Inferior parietal cortex (tissue), 1 donor: ENCODE measurements at regions not wholly inside any gene's neighbourhood (a gene's known extent, or its start where the extent isn't known, plus 50 kb on each side); places are given as distances from the start of the nearest gene placed in this dataset.
A peak's percentile ranks its signal among the peaks of the same experiment; 100 is the strongest.

Experiments used
- DNase-seq: peaks from one replicate; pipeline ENCODE4 v3.0.0-alpha.2; 2016; ENCODE audit errors: extremely low spot score

GRCh38 chr1:79633456-79633855, 626.9 kb upstream of the ADGRL4 start:
- DNase-seq, result no peak

- no peak for DNase-seq
Observed at GRCh38 chr1:79629414-79629813, 622.9 kb upstream of the ADGRL4 start.

- no peak for DNase-seq
Observed at GRCh38 chr1:79617777-79618176, 611.2 kb upstream of the ADGRL4 start.

GRCh38 chr1:79614762-79615161, 608.2 kb upstream of the ADGRL4 start:
- no peak for DNase-seq

- no peak for DNase-seq
Observed at GRCh38 chr1:79614106-79614505, 607.6 kb upstream of the ADGRL4 start.

- DNase-seq, result no peak
Observed at GRCh38 chr1:79613046-79613445, 606.5 kb upstream of the ADGRL4 start.

GRCh38 chr1:79604490-79605198, 598.1 kb upstream of the ADGRL4 start:
- no peak for DNase-seq

- DNase-seq, result no peak
Observed at GRCh38 chr1:79603843-79604242, 597.3 kb upstream of the ADGRL4 start.

- DNase-seq, result no peak
Observed at GRCh38 chr1:79599257-79599656, 592.7 kb upstream of the ADGRL4 start.

- no peak for DNase-seq
Observed at GRCh38 chr1:79595931-79596330, 589.4 kb upstream of the ADGRL4 start.

- no peak for DNase-seq
Observed at GRCh38 chr1:79594121-79594698, 587.7 kb upstream of the ADGRL4 start.

GRCh38 chr1:79592707-79593106, 586.2 kb upstream of the ADGRL4 start:
- DNase-seq, result no peak

- no peak for DNase-seq
Observed at GRCh38 chr1:79588719-79589118, 582.2 kb upstream of the ADGRL4 start.

- no peak for DNase-seq
Observed at GRCh38 chr1:79587229-79587628, 580.7 kb upstream of the ADGRL4 start.

- DNase-seq, result no peak
Observed at GRCh38 chr1:79585801-79586200, 579.3 kb upstream of the ADGRL4 start.

- no peak for DNase-seq
Observed at GRCh38 chr1:79575424-79575823, 568.9 kb upstream of the ADGRL4 start.

- DNase-seq, result peak; percentile 47
Observed at GRCh38 chr1:79568411-79568810, 561.9 kb upstream of the ADGRL4 start.

GRCh38 chr1:79561521-79561978, 555.0 kb upstream of the ADGRL4 start:
- no peak for DNase-seq

- no peak for DNase-seq
Observed at GRCh38 chr1:79556189-79556588, 549.7 kb upstream of the ADGRL4 start.

- DNase-seq, result no peak
Observed at GRCh38 chr1:79554688-79555087, 548.2 kb upstream of the ADGRL4 start.

GRCh38 chr1:79551321-79551720, 544.8 kb upstream of the ADGRL4 start:
- no peak for DNase-seq

GRCh38 chr1:79550402-79550801, 543.9 kb upstream of the ADGRL4 start:
- no peak for DNase-seq

GRCh38 chr1:79549201-79549600, 542.7 kb upstream of the ADGRL4 start:
- DNase-seq, result no peak

GRCh38 chr1:79547514-79547913, 541.0 kb upstream of the ADGRL4 start:
- DNase-seq, result no peak
